ENCODE measurements at regions not wholly inside any gene's neighbourhood (a gene's known extent, or its start where the extent isn't known, plus 50 kb on each side); places are given as distances from the start of the nearest gene placed in this dataset.

DNA sequence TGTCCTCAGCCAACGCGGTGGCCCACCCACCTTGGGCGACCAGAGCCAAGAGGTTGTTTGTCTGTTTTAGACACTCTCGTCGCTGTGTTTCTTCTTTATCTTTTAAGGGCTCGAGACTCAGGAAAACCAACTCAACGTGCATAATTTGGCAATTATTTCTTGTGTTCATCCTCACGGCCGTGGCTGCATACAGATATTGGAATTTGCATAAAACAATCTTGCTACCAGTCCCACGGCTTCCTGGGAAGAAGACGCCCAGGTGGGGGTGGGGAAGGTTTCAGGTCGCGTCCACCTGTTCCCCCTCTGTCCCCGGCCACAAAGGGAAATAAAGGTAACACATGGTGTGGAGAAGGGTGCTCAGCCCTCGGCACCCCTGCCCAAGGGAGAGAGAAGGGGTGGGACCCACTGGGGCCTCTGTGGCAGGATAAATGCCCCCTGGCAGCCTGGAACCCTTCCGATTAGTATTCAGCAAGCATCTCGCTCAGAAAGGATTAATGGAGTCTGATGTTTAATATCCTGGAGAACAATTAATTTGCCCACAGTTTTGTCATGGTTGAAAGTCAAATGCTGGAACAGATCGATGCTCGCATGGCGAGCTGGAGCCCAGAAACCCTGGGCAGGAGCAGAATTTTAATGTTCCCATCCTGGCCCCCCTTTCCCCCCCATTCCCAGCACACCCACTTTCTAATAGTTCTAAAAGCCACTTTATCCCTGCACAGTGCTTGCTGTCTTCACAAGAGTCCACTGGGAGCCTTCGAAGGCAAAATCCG is 359.7 kb downstream of the MN1 start:
- DNase-seq (ENCODE audit: low read depth in 2 of 2), result no peak

DNA sequence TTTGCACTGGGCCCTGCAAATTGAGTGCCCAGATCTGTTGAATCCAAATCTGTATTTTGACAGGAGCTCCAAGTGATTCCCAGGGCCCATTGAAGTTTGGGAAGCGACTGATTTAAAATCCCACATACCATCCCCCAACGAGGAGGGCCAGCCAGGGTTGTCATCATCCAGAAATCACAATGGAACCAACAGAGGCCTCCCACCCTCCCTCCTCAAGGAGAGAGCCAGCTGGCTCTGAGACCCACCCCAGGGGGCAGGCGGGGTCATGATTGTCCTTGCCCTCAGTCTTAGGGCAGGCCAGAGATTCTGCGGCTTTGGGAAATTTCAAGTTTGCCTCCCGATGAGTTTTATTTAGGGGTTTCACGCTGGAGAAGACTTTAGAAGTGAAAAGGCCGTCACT is 358.2 kb downstream of the MN1 start:
- no peak for DNase-seq (ENCODE audit: low read depth in 2 of 2)

DNA sequence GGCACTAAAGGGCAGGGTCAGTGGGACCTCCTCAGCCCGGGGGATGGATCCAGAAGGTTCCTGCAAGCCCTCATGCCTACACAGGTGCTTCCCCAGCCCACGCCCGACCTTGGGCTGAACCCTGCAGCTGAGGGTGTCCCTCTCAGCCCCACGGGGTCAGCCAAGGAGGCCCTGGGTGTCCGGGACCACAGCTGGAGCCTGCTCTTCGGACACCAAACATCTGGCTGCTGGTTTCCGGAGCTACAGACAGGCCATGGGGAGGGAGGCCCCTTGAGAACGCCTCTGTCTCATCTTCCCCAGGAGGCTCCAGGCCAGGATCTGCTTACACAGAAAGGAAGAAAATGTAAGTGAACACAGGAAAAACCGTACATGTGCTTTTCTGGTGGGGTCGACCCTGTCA is 355.7 kb downstream of the MN1 start:
- DNase-seq (ENCODE audit: low read depth in 2 of 2), result no peak

DNA sequence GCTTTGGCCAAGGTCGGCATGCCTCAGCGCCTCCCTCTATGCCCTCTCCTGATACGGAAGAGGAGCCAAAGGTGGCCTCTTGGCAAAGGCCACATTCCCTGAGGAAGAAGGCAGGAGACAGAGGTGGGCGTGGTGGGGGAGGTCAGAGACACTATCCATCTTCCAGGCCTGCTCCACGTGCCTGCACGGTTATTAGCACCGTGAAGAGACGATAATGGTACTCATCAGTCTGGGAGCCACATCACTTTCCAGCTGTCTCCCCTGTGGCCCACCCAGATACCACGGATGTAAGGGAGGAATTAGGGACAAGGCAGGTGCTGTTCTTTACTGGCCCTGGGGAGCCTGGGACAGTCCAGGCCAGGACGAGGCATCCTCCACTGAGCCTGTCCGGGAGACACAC is 354.3 kb downstream of the MN1 start:
- DNase-seq (ENCODE audit: low read depth in 2 of 2), result no peak

DNA sequence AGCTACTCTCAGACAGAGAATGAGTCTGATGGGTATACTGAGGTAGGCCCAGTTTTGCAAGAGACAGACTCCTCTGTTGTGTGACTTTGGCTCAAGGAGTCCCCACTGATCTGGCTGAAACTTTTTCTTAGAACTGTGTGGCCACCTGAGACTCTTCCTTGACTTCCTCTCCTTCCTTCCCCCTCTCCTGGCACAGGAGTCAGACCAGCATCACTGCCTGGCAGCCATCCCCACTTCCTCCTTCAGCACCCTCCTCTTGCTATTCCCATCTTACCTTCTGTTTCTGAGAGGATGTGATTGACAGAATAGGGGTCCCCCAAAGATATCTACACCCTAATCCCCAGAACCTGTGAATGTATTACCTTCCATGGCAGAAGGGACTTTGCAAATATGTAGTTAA is 351.1 kb downstream of the MN1 start:
- DNase-seq (ENCODE audit: low read depth in 2 of 2), result no peak

DNA sequence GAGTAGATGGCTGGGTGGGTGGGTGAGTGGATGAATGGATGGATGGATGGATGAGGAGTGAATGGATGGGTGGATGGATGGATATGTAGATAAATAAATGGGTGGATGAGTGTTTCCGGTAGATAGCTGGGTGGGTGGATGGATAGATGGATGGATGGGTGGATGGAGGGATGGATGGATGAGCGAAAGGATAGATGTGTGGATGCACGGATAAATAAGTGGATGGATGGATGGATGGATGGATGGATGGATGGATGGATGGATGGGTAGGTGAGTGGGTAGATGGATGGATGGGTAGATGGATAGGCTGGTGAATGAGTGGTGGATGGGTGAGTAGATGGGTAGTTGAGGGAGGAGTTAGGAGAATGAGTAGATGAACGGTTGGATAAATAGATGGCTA is 349.3 kb downstream of the MN1 start:
- no peak for DNase-seq (ENCODE audit: low read depth in 2 of 2)

DNA sequence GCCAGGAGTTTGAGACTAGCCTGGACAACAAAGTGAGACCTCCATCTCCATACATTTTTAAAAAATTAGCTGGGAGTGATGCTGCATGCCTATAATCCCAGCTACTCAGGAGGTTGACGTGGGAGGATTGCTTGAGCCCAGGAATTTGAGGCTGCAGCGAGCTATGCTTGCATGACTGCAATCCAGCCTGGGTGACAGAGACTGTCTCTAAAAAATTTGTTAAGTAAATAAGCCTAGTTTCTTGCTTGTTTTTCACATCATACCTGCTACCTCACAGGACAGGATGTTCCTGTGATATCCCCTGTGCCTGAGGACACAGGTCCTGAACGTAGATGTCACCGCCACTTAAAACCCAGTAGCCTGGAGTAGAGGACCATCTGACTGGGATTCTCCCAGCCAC is 348.6 kb downstream of the MN1 start:
- no peak for DNase-seq (ENCODE audit: low read depth in 2 of 2)

DNA sequence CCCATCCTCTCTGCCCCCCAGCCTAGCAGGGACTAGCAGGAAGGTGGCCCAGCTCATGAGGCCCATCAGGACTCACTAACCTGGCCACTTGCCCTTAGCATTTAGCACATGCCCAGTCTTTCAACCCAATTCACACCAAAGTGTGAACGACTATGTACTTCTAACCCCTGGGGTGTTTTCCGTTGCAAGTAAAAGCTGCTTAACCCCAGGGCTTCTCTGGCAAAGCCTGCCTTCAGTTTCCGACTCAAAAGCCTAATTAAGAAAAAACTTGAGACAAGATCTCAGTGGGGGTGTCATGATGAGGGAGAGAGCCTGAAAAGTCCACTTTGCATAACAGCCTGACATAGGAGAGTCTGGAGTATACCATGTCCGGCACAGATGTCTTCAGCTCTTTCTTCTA is 347.8 kb downstream of the MN1 start:
- DNase-seq (ENCODE audit: low read depth in 2 of 2), result no peak

DNA sequence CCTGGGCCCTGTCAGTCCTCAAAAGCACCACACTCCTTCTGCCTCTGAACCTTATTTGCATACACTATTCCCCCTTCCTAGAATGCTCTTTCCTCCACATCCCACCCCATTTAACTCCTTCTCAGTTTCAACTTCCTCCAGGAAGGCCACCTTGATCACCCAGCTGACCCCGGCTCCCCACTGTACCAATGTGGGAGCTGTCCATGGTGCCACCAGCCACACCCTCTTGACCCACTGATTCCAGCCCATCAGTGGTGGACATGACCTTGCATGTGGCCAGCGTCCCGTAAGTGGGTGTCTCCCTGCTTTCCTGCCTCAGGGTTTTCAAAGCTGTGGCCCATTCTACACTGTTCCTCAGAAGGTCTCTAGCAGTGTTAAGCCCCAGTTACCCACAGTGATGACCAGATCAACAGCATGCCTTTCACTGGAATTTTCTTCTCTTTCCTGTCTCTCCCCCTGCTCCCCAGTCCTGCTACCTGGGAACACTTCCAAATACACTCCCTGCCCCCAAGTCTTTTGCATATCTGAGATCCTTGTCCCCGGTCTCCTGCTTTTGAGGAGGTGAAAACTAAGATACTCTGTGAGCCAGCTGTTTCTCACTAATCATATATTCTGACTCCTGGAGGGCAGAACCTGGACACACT is 346.6 kb downstream of the MN1 start:
- no peak for DNase-seq (ENCODE audit: low read depth in 2 of 2)

DNA sequence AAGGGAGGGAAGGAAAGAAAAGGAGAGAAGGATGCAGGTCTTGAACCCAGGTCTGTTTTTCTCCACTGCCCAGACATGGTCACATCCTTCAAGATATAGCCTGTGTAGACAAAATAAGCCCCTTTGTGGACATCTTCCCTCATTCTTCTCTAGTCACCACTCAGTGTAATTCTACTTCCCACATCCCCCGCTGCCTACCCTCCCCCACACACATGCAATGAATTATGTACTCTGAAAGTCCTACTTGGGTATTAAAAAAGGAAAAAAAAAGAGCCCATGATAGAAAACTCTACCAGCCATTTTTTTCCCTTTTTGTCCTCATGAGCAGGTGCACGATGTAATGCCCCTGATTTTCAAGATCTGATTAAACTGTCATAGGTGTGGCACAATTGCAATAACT is 346.0 kb downstream of the MN1 start:
- DNase-seq (ENCODE audit: low read depth in 2 of 2), result no peak

DNA sequence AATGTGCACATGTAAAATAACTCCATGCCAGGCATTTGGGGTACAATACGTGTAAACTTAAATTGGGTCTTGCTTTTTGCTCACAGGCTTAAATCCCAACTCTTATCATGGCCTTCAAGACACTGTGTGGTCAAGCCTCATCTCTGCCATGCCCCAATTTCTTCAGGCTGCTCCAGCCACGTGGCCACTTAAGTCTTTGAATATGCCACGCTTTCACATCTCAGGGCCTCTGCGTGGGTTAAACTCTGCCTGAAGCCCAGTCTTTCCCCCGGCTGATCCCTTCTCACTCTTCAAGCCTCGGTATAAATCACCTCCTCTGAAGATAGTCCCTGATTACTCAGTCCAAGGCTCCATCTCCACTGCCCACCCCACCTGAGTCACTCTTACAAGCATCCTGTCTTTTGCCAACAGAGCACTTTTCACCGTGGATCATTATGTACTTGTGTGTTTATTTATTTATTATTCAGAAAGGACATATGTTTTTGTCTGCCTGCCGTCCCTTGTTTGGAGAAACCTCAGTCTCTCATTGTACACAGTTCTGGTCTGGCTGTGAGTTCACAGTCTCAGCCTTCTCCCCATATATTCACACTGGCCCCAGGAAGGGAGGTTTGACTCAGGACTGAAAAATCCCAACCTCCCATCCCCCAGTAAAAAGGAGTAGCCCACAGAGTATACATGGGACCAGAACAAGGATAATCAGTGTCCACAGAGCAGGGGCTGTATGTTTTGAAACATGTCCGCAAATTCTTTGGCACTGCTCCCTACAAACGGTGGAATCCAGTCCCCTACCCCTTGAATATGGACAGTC is 344.7 kb downstream of the MN1 start:
- no peak for DNase-seq (ENCODE audit: low read depth in 2 of 2)

DNA sequence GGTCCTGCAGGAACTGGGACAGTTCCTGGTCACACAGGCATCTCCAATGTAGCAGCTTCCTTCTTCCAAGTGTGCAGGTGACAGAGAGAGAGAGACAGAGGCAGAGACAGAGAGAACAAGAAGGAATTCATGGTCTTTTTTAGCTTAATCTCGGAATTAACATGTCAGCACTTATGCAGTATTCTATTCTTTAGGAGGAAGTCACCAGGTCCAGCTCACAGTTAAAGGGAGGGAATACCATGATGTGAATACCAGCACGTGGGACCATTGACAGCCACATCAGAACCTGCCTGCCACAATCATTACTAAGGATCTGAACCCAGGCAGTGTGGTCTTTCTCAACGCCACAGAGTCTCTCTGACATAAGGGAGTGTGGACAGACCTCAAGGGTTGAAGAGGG is 341.6 kb downstream of the MN1 start:
- DNase-seq (ENCODE audit: low read depth in 2 of 2), result no peak

DNA sequence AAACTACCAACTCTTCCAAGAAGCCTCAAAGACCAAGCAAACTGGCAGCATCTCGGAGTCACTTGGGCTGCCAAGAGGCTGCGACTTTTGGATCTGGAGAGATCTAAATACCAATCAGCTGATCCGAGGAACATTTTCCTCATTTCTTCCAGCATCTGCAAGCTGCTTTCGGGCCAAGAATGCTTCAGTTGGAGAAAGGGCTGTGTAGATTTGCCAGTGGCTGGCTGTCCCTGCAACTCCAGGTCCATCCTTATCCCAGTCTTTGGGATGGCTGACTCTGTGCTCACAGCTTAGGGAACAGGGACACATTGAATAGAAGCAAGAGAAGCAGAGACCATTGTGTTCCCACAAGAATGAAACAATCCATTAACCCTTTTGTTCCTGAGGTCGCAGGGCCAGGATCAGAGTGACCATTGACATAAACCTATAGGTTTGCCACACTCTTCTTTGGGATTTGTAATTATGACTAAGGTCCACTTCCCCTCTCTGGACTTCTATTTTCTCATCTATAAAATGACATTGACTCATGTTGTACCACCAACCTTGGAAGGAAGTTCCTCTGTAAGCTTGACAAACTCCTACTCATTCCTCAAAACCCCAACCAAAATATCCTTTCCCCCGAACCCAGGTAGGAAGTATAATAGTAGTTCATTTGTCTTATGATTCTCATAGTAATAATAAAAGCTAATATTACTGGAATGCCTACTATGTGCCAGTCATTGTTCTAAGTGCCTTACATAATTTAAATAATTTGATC is 340.8 kb downstream of the MN1 start:
- no peak for DNase-seq (ENCODE audit: low read depth in 2 of 2)

DNA sequence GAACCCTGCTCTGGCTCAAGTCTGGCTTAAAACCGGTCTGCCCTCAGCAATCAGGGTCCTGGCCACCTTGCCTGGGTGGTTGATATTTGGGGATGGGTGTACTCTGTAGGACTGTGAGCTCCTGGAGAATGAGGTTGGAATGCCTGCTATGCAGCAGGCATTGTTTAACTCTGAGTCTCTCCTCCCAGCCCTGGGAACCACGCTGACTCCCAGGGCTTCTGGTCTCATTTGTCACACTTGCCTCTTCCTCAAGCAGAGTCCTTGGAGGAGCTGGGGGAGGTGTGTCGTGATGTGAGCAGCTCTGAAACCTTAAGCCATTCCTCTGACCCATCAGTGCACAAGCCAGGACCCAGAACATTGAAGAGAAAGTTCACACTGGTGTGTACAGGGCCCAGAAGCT is 340.1 kb downstream of the MN1 start:
- DNase-seq (ENCODE audit: low read depth in 2 of 2), result no peak

DNA sequence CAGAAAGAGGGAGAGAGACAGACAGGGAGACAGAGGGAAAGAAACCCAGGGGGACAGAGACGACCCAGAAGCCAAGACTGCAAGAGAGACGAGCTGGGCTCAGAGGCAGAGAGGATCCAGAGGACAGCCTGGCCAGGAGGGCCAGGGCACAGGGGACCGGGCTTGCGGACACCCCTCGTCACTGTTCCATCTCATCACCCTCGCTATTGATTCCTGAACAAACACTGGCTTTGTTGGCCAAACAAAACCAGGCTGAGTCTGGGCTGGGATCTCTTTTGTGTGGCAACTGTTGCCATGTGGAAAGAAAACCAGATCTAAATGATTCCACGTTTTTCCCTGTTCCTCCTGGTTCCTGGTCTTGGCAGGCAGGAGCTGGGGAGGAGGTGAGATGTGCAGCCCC is 339.4 kb downstream of the MN1 start:
- no peak for DNase-seq (ENCODE audit: low read depth in 2 of 2)

DNA sequence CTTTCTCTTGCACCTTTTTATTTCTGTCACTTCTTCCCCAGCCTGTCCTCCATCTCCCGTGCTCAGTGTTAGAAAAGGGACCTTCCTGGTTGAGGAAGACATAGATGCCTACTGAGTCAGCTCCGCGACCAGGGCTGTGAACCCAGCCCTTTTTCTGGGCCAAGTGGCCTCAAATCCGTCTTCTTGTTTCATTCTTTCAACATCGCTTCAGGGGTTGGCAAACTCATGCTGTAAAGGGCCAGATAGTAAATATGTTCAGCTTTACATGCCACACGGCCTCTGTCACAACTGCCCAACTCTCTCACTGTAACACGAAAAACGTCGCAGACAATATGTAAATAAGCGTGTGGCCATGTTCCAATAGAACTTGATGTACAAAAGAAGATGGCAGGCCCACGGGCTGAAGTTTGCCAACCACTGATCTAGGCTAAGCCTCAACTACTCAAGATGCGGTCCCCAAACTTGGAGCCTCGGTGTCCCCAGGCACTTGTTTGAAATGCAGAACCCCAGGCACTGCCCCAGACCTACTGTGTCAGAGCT is 338.4 kb downstream of the MN1 start:
- no peak for DNase-seq (ENCODE audit: low read depth in 2 of 2)

DNA sequence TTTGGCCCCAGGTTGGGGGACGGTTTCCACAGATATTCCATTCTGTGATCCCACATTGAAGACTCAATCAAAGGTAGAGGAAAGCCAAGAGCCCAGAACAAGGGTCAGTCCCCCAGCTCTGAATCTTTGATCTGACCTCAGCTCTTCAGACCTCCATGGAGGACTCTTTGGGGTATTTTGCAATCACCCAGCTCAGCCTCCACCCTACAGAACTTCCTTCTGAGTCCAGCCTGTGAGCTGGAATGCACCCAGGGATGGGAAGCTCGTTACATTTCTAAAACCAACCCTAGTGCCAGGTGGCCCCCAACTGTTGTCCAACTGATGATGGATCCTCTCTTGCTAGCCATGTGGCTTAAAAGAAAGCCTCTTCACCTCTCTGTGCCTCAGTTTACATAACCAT is 335.3 kb downstream of the MN1 start:
- no peak for DNase-seq (ENCODE audit: low read depth in 2 of 2)

DNA sequence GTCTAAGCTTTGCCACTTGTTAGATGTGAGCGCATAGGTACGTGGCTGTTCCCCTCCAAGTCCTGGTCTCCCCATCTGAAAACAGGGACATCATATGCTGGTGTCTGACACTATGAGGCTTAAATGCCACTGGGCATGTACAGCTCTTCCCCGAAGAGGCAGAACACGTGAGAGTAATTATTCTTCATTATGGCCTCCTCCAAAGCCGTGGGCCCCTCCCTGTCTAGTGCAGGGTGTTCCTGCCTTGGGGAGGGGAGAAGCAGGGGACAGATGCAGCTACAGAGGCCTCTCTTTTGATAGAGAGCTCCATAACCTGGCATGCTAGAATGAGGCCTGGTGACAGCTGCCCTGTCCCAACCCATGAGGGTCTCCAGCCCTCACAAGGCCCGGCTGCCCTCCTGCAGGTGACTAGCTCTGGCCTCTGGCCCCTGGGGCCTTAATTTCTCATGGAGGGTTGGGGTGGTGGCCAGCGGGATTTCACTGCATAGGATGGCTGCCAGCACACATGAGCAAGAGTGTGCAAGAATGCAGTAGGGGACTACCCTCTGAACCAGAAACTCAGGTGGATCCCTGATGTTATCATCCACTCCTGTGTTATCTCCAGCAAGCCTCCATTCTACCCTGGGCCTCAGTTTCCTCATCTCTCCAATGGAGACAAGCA is 334.6 kb downstream of the MN1 start:
- DNase-seq (ENCODE audit: low read depth in 2 of 2), result no peak

DNA sequence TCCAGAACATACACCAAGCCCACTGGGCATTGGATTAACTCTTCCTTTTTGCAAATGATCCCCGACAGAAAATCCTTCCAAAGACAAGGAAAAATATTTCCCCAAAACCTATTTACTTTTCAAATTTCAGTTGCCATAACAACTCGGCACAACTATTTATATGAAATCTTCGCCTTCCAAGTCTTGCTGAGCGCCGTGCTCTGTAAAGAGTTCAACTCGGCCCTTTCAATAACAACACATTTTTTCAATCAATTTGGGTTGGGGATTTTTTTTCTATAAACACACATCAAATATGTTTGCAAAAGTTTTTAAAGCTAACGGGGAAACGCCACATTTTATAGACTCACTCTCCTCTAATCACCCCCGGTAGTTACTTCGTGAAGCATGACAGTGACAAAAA is 333.8 kb downstream of the MN1 start:
- DNase-seq (ENCODE audit: low read depth in 2 of 2), result no peak

DNA sequence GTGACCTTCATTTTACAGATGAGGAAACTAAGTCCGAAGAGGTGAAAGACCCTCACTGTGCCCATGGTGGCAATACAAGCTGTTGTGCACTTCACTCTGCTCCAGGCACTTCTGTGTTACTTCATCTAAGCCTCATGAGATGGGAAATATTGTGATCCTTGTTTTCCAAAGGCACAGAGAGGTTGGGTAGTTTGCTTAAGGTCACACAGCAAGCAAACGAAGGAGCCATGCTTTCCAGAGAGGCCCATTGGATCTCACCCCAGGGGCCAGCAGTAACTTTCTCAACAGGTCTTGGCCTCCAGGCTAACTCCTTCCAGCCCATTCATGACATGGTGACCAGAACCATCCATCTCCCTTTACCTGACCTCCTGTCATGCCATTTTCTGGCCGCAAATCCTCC is 332.8 kb downstream of the MN1 start:
- DNase-seq (ENCODE audit: low read depth in 2 of 2), result no peak

DNA sequence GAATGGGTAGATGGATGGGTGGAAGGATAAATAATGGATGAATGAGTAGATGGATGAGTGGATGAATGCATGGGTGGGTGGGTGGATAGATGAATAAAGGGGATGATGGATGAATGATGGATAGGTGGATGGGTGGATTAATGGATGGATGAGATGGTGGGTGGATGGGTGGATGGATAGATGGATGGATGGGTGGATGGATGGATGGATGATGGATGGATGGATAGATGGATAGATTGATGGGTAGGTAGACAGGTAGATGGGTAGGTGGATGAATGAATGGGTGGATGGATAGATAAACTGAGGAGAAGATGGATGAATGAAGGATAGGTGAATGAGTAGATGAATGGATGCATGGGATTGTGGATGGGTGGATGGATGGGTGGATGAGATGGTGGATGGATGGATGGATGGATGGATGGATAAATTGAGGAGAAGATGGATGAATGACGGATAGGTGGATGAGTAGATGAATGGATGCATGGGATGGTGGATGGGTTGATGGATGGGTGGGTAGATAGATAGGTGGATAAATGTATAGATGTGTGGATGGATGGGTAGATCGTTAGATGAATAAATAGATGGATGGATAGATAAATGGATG is 331.3 kb downstream of the MN1 start:
- no peak for DNase-seq (ENCODE audit: low read depth in 2 of 2)

All from stimulated activated CD4-positive, alpha-beta T cell treated with anti-CD3 and anti-CD28 coated beads, Interleukin-1b, Interleukin-23, amount 100 ng/mL, for 4 hours (primary cell).